OCI-LY3 (cell line): ENCODE measurements at regions not wholly inside any gene's neighbourhood (a gene's known extent, or its start where the extent isn't known, plus 50 kb on each side); places are given as distances from the start of the nearest gene placed in this dataset.

ENCODE experiments used
- H2AFZ ChIP-seq: fragments of 200-600, 300-600 bp; shearing (Covaris generic); 2 replicates; pipeline ENCODE4 v1.6.0; 2014; ENCODE audit warnings: antibody characterized with exemption, low read depth, low read length
- H3K27ac ChIP-seq: fragments of 200-600, 300-600 bp; sonication (generic); 2 replicates; pipeline ENCODE4 v1.5.1; 2014; ENCODE audit warnings: mild to moderate bottlenecking, low read length, moderate library complexity, mixed read lengths
- H3K27me3 ChIP-seq: fragments of 200-600, 300-600 bp; sonication (generic); 2 replicates; pipeline ENCODE4 v1.6.1; 2014; ENCODE audit warnings: low read depth, low read length, mixed read lengths
- H3K36me3 ChIP-seq: fragments of 200-600, 300-600 bp; sonication (generic); replicated peaks from 2 replicates; pipeline ENCODE3; 2014; ENCODE audit warnings: low read depth, low read length, mixed read lengths
- H3K4me1 ChIP-seq: fragments of 300-600, 200-600 bp; sonication (generic); 2 replicates; pipeline ENCODE4 v1.6.1; 2014; ENCODE audit warnings: low read length, mixed read lengths
- H3K4me2 ChIP-seq: fragments of 200-600, 300-600 bp; sonication (generic); 2 replicates; pipeline ENCODE4 v1.6.1; 2014; ENCODE audit warnings: low read length, mixed read lengths
- H3K4me3 ChIP-seq: fragments of 300-600, 200-600 bp; sonication (generic); 2 replicates; pipeline ENCODE4 v1.5.1; 2014; ENCODE audit warnings: antibody characterized with exemption, mild to moderate bottlenecking, low read length, moderate library complexity
- H3K79me2 ChIP-seq: fragments of 300-600, 200-600 bp; shearing (Covaris generic); 2 replicates; pipeline ENCODE4 v1.6.1; 2014; ENCODE audit warnings: mild to moderate bottlenecking, low read length, mixed read lengths
- H3K9ac ChIP-seq: fragments of 300-600, 200-600 bp; shearing (Covaris generic); 2 replicates; pipeline ENCODE4 v1.6.0; 2014; ENCODE audit warnings: mild to moderate bottlenecking, low read length, moderate library complexity
- H3K9me3 ChIP-seq: fragments of 200-600, 300-600 bp; shearing (Covaris generic); 2 replicates; pipeline ENCODE4 v1.6.1; 2014; ENCODE audit warnings: low read length, mixed read lengths; ENCODE audit not compliant: insufficient read depth
- H4K20me1 ChIP-seq: fragments of 200-600, 300-600 bp; sonication (generic); 2 replicates; pipeline ENCODE4 v1.6.1; 2016; ENCODE audit warnings: low read length, mixed read lengths; ENCODE audit not compliant: insufficient read depth
- EZH2phosphoT487 ChIP-seq: fragments of 200-600 bp; shearing (Covaris generic); IDR thresholded peaks from 2 replicates; pipeline ENCODE4 v1.6.1; 2018; ENCODE audit warnings: antibody characterized with exemption, mixed run types, low read depth
- TF ChIP-seq, protein P1 (sequence below): fragments of 200-600, 300-600 bp; sonication (generic); IDR thresholded peaks from 2 replicates; pipeline ENCODE4 v1.5.1; 2014; ENCODE audit warnings: antibody characterized with exemption, low read length, low read depth

DNA sequence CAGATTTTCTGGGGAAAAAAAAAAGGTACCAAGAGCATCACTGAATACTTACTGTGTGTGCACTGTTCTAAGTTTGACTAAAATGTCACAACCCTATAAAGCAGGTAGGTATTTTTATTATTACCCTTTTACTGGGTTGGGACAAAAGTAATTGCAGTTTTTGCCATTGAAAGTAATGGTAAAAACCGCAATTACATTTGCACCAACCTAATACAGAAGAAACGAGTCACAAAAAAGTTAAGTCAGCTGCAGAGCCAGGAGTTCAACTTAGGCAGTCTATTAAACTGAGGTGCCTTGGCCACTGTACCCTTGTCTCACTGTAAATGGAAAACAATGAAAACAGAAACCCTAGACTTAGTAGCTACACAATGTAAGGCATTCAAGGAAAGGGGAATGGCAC lies 281.9 kb downstream of the SUCLA2 start:
- Histone ChIP-seq H3K4me1 (no peaks in the 10 kb centered on the region), H3K9me3 (no peaks in the 10 kb centered on the region), H3K27ac (no peak overlapping the region), H3K79me2 (no peaks in the 10 kb centered on the region), H3K4me3 (no peak overlapping the region), H3K9ac (no peak overlapping the region), H3K27me3 (no peaks in the 10 kb centered on the region), H4K20me1 (no peaks in the 10 kb centered on the region), H2AFZ (no peak overlapping the region), H3K4me2 (no peak overlapping the region), H3K36me3 (no peaks in the 10 kb centered on the region)
- no peak for TF ChIP-seq EZH2phosphoT487
- TF ChIP-seq, protein P1, sequence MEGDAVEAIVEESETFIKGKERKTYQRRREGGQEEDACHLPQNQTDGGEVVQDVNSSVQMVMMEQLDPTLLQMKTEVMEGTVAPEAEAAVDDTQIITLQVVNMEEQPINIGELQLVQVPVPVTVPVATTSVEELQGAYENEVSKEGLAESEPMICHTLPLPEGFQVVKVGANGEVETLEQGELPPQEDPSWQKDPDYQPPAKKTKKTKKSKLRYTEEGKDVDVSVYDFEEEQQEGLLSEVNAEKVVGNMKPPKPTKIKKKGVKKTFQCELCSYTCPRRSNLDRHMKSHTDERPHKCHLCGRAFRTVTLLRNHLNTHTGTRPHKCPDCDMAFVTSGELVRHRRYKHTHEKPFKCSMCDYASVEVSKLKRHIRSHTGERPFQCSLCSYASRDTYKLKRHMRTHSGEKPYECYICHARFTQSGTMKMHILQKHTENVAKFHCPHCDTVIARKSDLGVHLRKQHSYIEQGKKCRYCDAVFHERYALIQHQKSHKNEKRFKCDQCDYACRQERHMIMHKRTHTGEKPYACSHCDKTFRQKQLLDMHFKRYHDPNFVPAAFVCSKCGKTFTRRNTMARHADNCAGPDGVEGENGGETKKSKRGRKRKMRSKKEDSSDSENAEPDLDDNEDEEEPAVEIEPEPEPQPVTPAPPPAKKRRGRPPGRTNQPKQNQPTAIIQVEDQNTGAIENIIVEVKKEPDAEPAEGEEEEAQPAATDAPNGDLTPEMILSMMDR, result no peak

GRCh38 chr13:47718556-47718955 lies 282.5 kb downstream of the SUCLA2 start:
- no peak for TF ChIP-seq EZH2phosphoT487
- TF ChIP-seq, protein P1, result no peak
- H3K27ac ChIP-seq, result no peak overlapping the region
- no peaks in the 10 kb centered on the region for H4K20me1 ChIP-seq
- no peak overlapping the region for H3K4me2 ChIP-seq
- no peak overlapping the region for H3K4me3 ChIP-seq
- H3K9ac ChIP-seq, result no peak overlapping the region
- H2AFZ ChIP-seq, result no peak overlapping the region
- no peaks in the 10 kb centered on the region for H3K27me3 ChIP-seq
- no peaks in the 10 kb centered on the region for H3K4me1 ChIP-seq
- no peaks in the 10 kb centered on the region for H3K36me3 ChIP-seq
- H3K9me3 ChIP-seq, result no peaks in the 10 kb centered on the region
- H3K79me2 ChIP-seq, result no peaks in the 10 kb centered on the region

DNA sequence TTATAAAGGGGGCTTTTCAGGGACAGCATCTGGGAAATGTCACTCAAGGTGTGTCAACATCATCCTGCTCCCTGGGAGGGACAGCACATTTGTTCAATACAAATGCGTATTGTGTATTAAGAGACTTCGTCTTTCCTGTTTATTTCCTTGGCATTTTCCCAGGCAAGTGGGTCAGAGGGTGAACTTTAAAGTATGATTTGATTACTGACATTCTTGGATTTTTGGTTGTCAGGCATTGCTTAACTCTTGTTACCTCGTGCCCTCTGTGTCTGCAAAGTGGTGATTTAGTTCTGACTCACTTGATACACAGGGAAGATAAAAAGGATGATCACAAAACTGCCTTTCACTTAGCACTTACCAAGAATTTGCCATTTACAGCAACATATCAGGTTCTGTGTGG lies 292.7 kb downstream of the SUCLA2 start:
- no peak overlapping the region for H2AFZ ChIP-seq
- H3K79me2 ChIP-seq, result no peaks in the 10 kb centered on the region
- no peaks in the 10 kb centered on the region for H3K36me3 ChIP-seq
- peaks cover 8% of the 10 kb centered on the region; the same call in 1 of the 2 replicates for H3K27me3 ChIP-seq
- no peak overlapping the region for H3K9ac ChIP-seq
- H4K20me1 ChIP-seq, result no peaks in the 10 kb centered on the region
- H3K4me1 ChIP-seq, result no peaks in the 10 kb centered on the region
- no peaks in the 10 kb centered on the region for H3K9me3 ChIP-seq
- H3K27ac ChIP-seq, result no peak overlapping the region
- TF ChIP-seq, protein P1, result no peak
- TF ChIP-seq EZH2phosphoT487, result no peak
- H3K4me2 ChIP-seq, result no peak overlapping the region
- no peak overlapping the region for H3K4me3 ChIP-seq

DNA sequence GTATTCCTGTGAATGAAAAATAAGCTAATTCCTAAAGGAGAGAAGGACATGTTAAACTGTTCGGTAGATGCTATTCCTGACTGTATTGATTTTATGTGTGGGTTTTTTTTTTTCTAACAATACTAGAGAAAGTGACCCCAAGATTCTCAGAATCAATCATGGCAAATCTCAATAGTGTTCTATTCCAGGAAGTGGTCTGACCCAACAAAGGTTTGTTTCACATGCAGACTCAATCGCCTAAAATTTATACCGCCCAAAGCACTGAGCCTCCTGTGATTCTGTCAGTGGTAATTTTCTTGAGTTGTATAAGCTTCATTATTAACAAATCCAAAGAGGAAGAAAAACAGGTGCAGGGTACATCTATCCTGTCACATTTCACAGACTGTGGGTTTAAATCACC lies 293.7 kb downstream of the SUCLA2 start:
- no peak overlapping the region for H3K4me2 ChIP-seq
- H4K20me1 ChIP-seq, result no peaks in the 10 kb centered on the region
- H3K27ac ChIP-seq, result no peak overlapping the region
- H2AFZ ChIP-seq, result no peak overlapping the region
- H3K9ac ChIP-seq, result no peak overlapping the region
- TF ChIP-seq, protein P1, result no peak
- no peak for TF ChIP-seq EZH2phosphoT487
- H3K4me3 ChIP-seq, result no peak overlapping the region
- H3K79me2 ChIP-seq, result no peaks in the 10 kb centered on the region
- no peaks in the 10 kb centered on the region for H3K4me1 ChIP-seq
- no peaks in the 10 kb centered on the region for H3K36me3 ChIP-seq
- no peaks in the 10 kb centered on the region for H3K9me3 ChIP-seq
- peaks cover 8% of the 10 kb centered on the region; the same call in 1 of the 2 replicates for H3K27me3 ChIP-seq
